DOHH2 (cell line): ENCODE measurements at regions not wholly inside any gene's neighbourhood (a gene's known extent, or its start where the extent isn't known, plus 50 kb on each side); places are given as distances from the start of the nearest gene placed in this dataset.

Experiments used
- EZH2phosphoT487 ChIP-seq: fragments of 200-600 bp; sonication (generic); IDR thresholded peaks from 2 replicates; pipeline ENCODE4 v1.6.1; 2017; ENCODE audit warnings: borderline replicate concordance, mild to moderate bottlenecking, antibody characterized with exemption, low read length, moderate library complexity, mixed read lengths
- TF ChIP-seq, protein P1 (sequence below): fragments of 200-600 bp; sonication (generic); IDR thresholded peaks from one replicate; pipeline ENCODE4 v1.5.1; 2014; ENCODE audit warnings: antibody characterized with exemption, mild to moderate bottlenecking, low read depth, low read length; ENCODE audit not compliant: poor library complexity, severe bottlenecking

DNA sequence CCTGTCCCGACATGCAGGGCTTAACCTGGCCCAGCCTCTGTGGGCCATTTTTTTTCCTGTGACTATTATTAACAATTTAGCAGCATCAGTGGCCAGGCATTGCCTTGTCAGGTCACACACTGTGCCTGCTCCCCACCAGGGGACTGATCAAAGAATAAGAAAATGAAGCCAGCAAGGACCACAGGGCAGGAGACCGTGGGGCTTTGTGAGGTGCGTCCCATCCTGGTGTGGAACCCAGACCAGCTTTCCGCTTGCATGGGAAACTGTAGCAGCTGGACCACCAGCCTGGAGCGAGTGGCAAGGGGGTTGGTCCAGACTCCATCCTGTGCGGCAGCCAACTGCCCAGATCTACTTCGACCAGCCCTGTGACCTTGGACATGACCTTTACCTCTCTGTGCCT lies 218.3 kb downstream of the ANKRD60 start:
- TF ChIP-seq, protein P1, sequence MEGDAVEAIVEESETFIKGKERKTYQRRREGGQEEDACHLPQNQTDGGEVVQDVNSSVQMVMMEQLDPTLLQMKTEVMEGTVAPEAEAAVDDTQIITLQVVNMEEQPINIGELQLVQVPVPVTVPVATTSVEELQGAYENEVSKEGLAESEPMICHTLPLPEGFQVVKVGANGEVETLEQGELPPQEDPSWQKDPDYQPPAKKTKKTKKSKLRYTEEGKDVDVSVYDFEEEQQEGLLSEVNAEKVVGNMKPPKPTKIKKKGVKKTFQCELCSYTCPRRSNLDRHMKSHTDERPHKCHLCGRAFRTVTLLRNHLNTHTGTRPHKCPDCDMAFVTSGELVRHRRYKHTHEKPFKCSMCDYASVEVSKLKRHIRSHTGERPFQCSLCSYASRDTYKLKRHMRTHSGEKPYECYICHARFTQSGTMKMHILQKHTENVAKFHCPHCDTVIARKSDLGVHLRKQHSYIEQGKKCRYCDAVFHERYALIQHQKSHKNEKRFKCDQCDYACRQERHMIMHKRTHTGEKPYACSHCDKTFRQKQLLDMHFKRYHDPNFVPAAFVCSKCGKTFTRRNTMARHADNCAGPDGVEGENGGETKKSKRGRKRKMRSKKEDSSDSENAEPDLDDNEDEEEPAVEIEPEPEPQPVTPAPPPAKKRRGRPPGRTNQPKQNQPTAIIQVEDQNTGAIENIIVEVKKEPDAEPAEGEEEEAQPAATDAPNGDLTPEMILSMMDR = no peak
- no peak for TF ChIP-seq EZH2phosphoT487
